Activated CD4-positive, alpha-beta memory T cell treated with anti-CD3 and anti-CD28 coated beads, Interleukin-2, amount 10 ng/mL, durations not matched to agents 7 days and 5 days (primary cell): ENCODE measurements at regions not wholly inside any gene's neighbourhood (a gene's known extent, or its start where the extent isn't known, plus 50 kb on each side); places are given as distances from the start of the nearest gene placed in this dataset.
"Not testable (repeated sequence)": the region's sequence is repeated elsewhere in the genome, so short reads cannot be mapped to it uniquely, and the experiment has no call there.

Experiments used
- CTCF ChIA-PET: fragments of 350-600 bp; sonication (Branson Sonifier 250); formaldehyde crosslinking; loops from one replicate; lab custom pipeline; 2021; ENCODE audit warnings: antibody characterized with exemption, inconsistent platforms; lab: Charles Lee
- POLR2A ChIA-PET: fragments of 350-600 bp; sonication (Branson Sonifier 250); formaldehyde crosslinking; loops from one replicate; lab custom pipeline; 2021; ENCODE audit warnings: antibody characterized with exemption; lab: Charles Lee
- DNase-seq: peaks from one replicate; pipeline ENCODE4 v3.0.0-alpha.2; 2020
- H3K27ac Mint-ChIP-seq: one replicate; pipeline ENCODE4 v1.8.0; 2021; ENCODE audit warnings: mild to moderate bottlenecking, mixed read lengths
- H3K27me3 Mint-ChIP-seq: one replicate; pipeline ENCODE4 v1.8.0; 2021; ENCODE audit warnings: mixed read lengths
- H3K36me3 Mint-ChIP-seq: one replicate; pipeline ENCODE4 v1.8.0; 2021; ENCODE audit warnings: low read depth, mixed read lengths
- H3K4me1 Mint-ChIP-seq: one replicate; pipeline ENCODE4 v1.8.0; 2021; ENCODE audit warnings: mixed read lengths
- H3K4me3 Mint-ChIP-seq: one replicate; pipeline ENCODE4 v1.8.0; 2021; ENCODE audit warnings: mild to moderate bottlenecking, mixed read lengths
- H3K9me3 Mint-ChIP-seq: one replicate; pipeline ENCODE4 v1.8.0; 2021; ENCODE audit warnings: mixed read lengths

GRCh38 chr2:193231634-193232033, 1036.9 kb upstream of the TMEFF2 start:
- H3K36me3 Mint-ChIP-seq = no peaks in the 10 kb centered on the region
- H3K4me1 Mint-ChIP-seq = no peaks in the 10 kb centered on the region
- no peak overlapping the region for H3K4me3 Mint-ChIP-seq
- no peaks in the 10 kb centered on the region for H3K27me3 Mint-ChIP-seq
- H3K27ac Mint-ChIP-seq = no peak overlapping the region
- ChIA-PET POLR2A (no interaction called here), CTCF (no interaction called here)
- DNase-seq = no peak
- H3K9me3 Mint-ChIP-seq = peaks cover 3% of the 10 kb centered on the region

- CTCF ChIA-PET = no interaction called here
- POLR2A ChIA-PET = no interaction called here
- Mint-ChIP-seq H3K4me3 (no peak overlapping the region), H3K27me3 (no peaks in the 10 kb centered on the region), H3K36me3 (no peaks in the 10 kb centered on the region), H3K27ac (no peak overlapping the region), H3K9me3 (peaks cover 3% of the 10 kb centered on the region), H3K4me1 (no peaks in the 10 kb centered on the region)
- DNase-seq = no peak
Measured at GRCh38 chr2:193228276-193228675, 1033.5 kb upstream of the TMEFF2 start.

GRCh38 chr2:193222454-193222853, 1027.7 kb upstream of the TMEFF2 start:
- POLR2A ChIA-PET = no interaction called here
- no peak overlapping the region for H3K4me3 Mint-ChIP-seq

GRCh38 chr2:193219413-193219812, 1024.7 kb upstream of the TMEFF2 start:
- no peaks in the 10 kb centered on the region for H3K9me3 Mint-ChIP-seq
- H3K27ac Mint-ChIP-seq = no peak overlapping the region
- H3K4me1 Mint-ChIP-seq = no peaks in the 10 kb centered on the region
- H3K27me3 Mint-ChIP-seq = no peaks in the 10 kb centered on the region
- ChIA-PET POLR2A (no interaction called here), CTCF (no interaction called here)
- no peaks in the 10 kb centered on the region for H3K36me3 Mint-ChIP-seq
- no peak for DNase-seq
- no peak overlapping the region for H3K4me3 Mint-ChIP-seq

More at GRCh38 chr2:193222454-193222853, 1027.7 kb upstream of the TMEFF2 start:
- no peaks in the 10 kb centered on the region for H3K9me3 Mint-ChIP-seq
- H3K27me3 Mint-ChIP-seq = no peaks in the 10 kb centered on the region
- CTCF ChIA-PET = no interaction called here
- no peak overlapping the region for H3K27ac Mint-ChIP-seq
- DNase-seq = no peak
- H3K36me3 Mint-ChIP-seq = no peaks in the 10 kb centered on the region
- H3K4me1 Mint-ChIP-seq = no peaks in the 10 kb centered on the region

- Mint-ChIP-seq H3K36me3 (no peaks in the 10 kb centered on the region), H3K9me3 (no peaks in the 10 kb centered on the region), H3K4me3 (no peak overlapping the region), H3K4me1 (no peaks in the 10 kb centered on the region), H3K27me3 (no peaks in the 10 kb centered on the region), H3K27ac (no peak overlapping the region)
- DNase-seq = no peak
- POLR2A ChIA-PET = no interaction called here
- CTCF ChIA-PET = no interaction called here
Measured at GRCh38 chr2:193201583-193201982, 1006.9 kb upstream of the TMEFF2 start.

GRCh38 chr2:193199322-193199721, 1004.6 kb upstream of the TMEFF2 start:
- Mint-ChIP-seq H3K4me1 (no peaks in the 10 kb centered on the region), H3K36me3 (no peaks in the 10 kb centered on the region), H3K9me3 (no peaks in the 10 kb centered on the region), H3K4me3 (no peak overlapping the region), H3K27me3 (no peaks in the 10 kb centered on the region), H3K27ac (no peak overlapping the region)
- ChIA-PET CTCF (no interaction called here), POLR2A (no interaction called here)
- no peak for DNase-seq

GRCh38 chr2:193187816-193188215, 993.1 kb upstream of the TMEFF2 start:
- H3K27ac Mint-ChIP-seq = no peak overlapping the region
- H3K9me3 Mint-ChIP-seq = no peaks in the 10 kb centered on the region
- ChIA-PET POLR2A (no interaction called here), CTCF (no interaction called here)
- H3K4me3 Mint-ChIP-seq = no peak overlapping the region
- H3K27me3 Mint-ChIP-seq = no peaks in the 10 kb centered on the region
- no peaks in the 10 kb centered on the region for H3K4me1 Mint-ChIP-seq
- H3K36me3 Mint-ChIP-seq = no peaks in the 10 kb centered on the region
- DNase-seq = no peak

GRCh38 chr2:193170981-193171380, 976.2 kb upstream of the TMEFF2 start:
- POLR2A ChIA-PET, H3K36me3 Mint-ChIP-seq, DNase-seq, CTCF ChIA-PET, H3K27ac Mint-ChIP-seq, H3K4me3 Mint-ChIP-seq, H3K9me3 Mint-ChIP-seq, H3K4me1 Mint-ChIP-seq, H3K27me3 Mint-ChIP-seq: not testable (repeated sequence)

GRCh38 chr2:193156480-193156879, 961.7 kb upstream of the TMEFF2 start:
- no peak overlapping the region for H3K27ac Mint-ChIP-seq
- H3K4me1 Mint-ChIP-seq = no peaks in the 10 kb centered on the region
- POLR2A ChIA-PET = no interaction called here
- no peak overlapping the region for H3K4me3 Mint-ChIP-seq
- no peaks in the 10 kb centered on the region for H3K9me3 Mint-ChIP-seq
- no peak for DNase-seq
- H3K36me3 Mint-ChIP-seq = no peaks in the 10 kb centered on the region
- CTCF ChIA-PET = no interaction called here
- H3K27me3 Mint-ChIP-seq = no peaks in the 10 kb centered on the region

- H3K36me3 Mint-ChIP-seq = no peaks in the 10 kb centered on the region
- no peaks in the 10 kb centered on the region for H3K27me3 Mint-ChIP-seq
- no peak for DNase-seq
- no peaks in the 10 kb centered on the region for H3K9me3 Mint-ChIP-seq
- CTCF ChIA-PET = no interaction called here
- no peak overlapping the region for H3K4me3 Mint-ChIP-seq
- H3K4me1 Mint-ChIP-seq = no peaks in the 10 kb centered on the region
- POLR2A ChIA-PET = no interaction called here
- H3K27ac Mint-ChIP-seq = no peak overlapping the region
Measured at GRCh38 chr2:193154076-193154475, 959.3 kb upstream of the TMEFF2 start.

GRCh38 chr2:193153576-193153975, 958.8 kb upstream of the TMEFF2 start:
- POLR2A ChIA-PET = no interaction called here
- Mint-ChIP-seq H3K4me3 (no peak overlapping the region), H3K36me3 (no peaks in the 10 kb centered on the region), H3K27me3 (no peaks in the 10 kb centered on the region), H3K9me3 (no peaks in the 10 kb centered on the region), H3K27ac (no peak overlapping the region), H3K4me1 (no peaks in the 10 kb centered on the region)
- CTCF ChIA-PET = no interaction called here
- DNase-seq = no peak

GRCh38 chr2:193142467-193142866, 947.7 kb upstream of the TMEFF2 start:
- DNase-seq, POLR2A ChIA-PET, H3K27ac Mint-ChIP-seq, H3K36me3 Mint-ChIP-seq, H3K4me1 Mint-ChIP-seq, CTCF ChIA-PET, H3K4me3 Mint-ChIP-seq, H3K9me3 Mint-ChIP-seq, H3K27me3 Mint-ChIP-seq: not testable (repeated sequence)

GRCh38 chr2:193141998-193142397, 947.3 kb upstream of the TMEFF2 start:
- POLR2A ChIA-PET = no interaction called here
- DNase-seq = no peak

GRCh38 chr2:193140895-193141294, 946.2 kb upstream of the TMEFF2 start:
- H3K27ac Mint-ChIP-seq, H3K9me3 Mint-ChIP-seq, DNase-seq, H3K36me3 Mint-ChIP-seq, H3K27me3 Mint-ChIP-seq, H3K4me1 Mint-ChIP-seq, POLR2A ChIA-PET, CTCF ChIA-PET, H3K4me3 Mint-ChIP-seq: not testable (repeated sequence)

More at GRCh38 chr2:193141998-193142397, 947.3 kb upstream of the TMEFF2 start:
- CTCF ChIA-PET = no interaction called here
- Mint-ChIP-seq H3K27ac (no peak overlapping the region), H3K9me3 (peaks cover 4% of the 10 kb centered on the region), H3K36me3 (no peaks in the 10 kb centered on the region), H3K27me3 (no peaks in the 10 kb centered on the region), H3K4me3 (no peak overlapping the region), H3K4me1 (no peaks in the 10 kb centered on the region)

- Mint-ChIP-seq H3K4me1 (no peaks in the 10 kb centered on the region), H3K9me3 (no peaks in the 10 kb centered on the region), H3K27ac (no peak overlapping the region), H3K36me3 (no peaks in the 10 kb centered on the region), H3K4me3 (no peak overlapping the region), H3K27me3 (no peaks in the 10 kb centered on the region)
- ChIA-PET CTCF (no interaction called here), POLR2A (no interaction called here)
- no peak for DNase-seq
Measured at GRCh38 chr2:193124815-193125214, 930.1 kb upstream of the TMEFF2 start.
